ENCODE measurements at regions not wholly inside any gene's neighbourhood (a gene's known extent, or its start where the extent isn't known, plus 50 kb on each side); places are given as distances from the start of the nearest gene placed in this dataset.

DNA sequence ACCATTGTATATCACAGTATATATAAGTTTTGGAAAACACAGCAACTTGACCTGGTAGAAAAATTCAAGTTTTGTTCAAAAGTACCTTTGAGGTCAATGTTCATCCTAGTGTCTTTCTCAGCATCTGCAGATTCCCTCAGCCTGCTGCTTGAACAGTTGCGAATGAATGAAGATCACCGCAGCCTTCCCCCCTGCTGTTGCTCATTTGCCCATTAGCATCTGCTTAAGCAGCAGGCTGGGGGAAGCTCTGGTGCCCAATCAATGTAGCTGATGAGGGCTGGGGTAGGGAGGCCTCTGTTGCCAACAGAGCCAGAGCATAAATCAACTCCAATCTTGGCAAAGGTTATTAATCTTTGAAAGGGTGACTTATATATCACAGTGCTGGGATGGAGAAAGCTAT, 586.5 kb upstream of the PTPRD start:
- FAIRE-seq: no peak
- Histone ChIP-seq H3K4me1 (ENCODE audit: control insufficient read depth in 2 of 3, insufficient read depth in 2 of 3, low read depth in 1 of 3, low read length in 3 of 3) (no peaks in the 10 kb centered on the region), H3K27me3 (ENCODE audit: control insufficient read depth, insufficient read depth, low read length) (no peaks in the 10 kb centered on the region), H3K9me3 (ENCODE audit: control insufficient read depth in 2 of 3, insufficient read depth in 1 of 3, low read length in 3 of 3) (peaks cover 0 to under 1% (median 0%) of the 10 kb centered on the region in 3 donors), H3K36me3 (ENCODE audit: control insufficient read depth in 2 of 3, insufficient read depth in 3 of 3, low read length in 3 of 3) (no peaks in the 10 kb centered on the region), H3K9ac (ENCODE audit: low read length in 3 of 3) (no peak overlapping the region), H3K4me3 (ENCODE audit: low read length in 3 of 3) (no peak overlapping the region), H3K27ac (ENCODE audit: low read depth in 2 of 2, low read length in 2 of 2) (no peak overlapping the region)
- DNase-seq: no peak
- intact Hi-C loops (cut with DNase I): no loop called here
- TF ChIP-seq, protein P1, sequence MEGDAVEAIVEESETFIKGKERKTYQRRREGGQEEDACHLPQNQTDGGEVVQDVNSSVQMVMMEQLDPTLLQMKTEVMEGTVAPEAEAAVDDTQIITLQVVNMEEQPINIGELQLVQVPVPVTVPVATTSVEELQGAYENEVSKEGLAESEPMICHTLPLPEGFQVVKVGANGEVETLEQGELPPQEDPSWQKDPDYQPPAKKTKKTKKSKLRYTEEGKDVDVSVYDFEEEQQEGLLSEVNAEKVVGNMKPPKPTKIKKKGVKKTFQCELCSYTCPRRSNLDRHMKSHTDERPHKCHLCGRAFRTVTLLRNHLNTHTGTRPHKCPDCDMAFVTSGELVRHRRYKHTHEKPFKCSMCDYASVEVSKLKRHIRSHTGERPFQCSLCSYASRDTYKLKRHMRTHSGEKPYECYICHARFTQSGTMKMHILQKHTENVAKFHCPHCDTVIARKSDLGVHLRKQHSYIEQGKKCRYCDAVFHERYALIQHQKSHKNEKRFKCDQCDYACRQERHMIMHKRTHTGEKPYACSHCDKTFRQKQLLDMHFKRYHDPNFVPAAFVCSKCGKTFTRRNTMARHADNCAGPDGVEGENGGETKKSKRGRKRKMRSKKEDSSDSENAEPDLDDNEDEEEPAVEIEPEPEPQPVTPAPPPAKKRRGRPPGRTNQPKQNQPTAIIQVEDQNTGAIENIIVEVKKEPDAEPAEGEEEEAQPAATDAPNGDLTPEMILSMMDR (IDR thresholded peaks at IDR 0.05; ENCODE audit: borderline replicate concordance, extremely low read depth, insufficient read depth): no peak

DNA sequence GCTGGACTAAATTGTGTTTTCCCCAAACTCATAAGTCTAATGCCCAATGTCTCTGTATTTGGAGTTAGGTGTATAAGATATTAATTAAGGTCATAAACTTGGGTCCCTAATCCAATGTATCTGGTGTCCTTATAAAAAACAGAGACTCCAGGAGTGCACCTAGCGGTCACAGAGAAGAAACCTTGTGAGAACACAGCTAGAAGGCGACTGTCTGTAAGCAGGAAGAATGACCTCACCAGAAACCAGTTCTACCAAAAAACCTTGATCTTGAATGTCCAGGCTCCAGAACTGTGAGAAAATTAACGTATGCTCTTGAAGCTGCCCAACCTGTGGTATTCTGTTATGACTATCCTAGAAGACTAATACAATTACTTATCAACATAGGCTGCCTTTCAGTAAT, 591.7 kb upstream of the PTPRD start:
- Histone ChIP-seq H3K9ac (ENCODE audit: low read length in 3 of 3) (no peak overlapping the region), H3K36me3 (ENCODE audit: control insufficient read depth in 2 of 3, insufficient read depth in 3 of 3, low read length in 3 of 3) (no peaks in the 10 kb centered on the region), H3K27me3 (ENCODE audit: control insufficient read depth, insufficient read depth, low read length) (no peaks in the 10 kb centered on the region), H3K4me3 (ENCODE audit: low read length in 3 of 3) (no peak overlapping the region), H3K4me1 (ENCODE audit: control insufficient read depth in 2 of 3, insufficient read depth in 2 of 3, low read depth in 1 of 3, low read length in 3 of 3) (no peaks in the 10 kb centered on the region), H3K9me3 (ENCODE audit: control insufficient read depth in 2 of 3, insufficient read depth in 1 of 3, low read length in 3 of 3) (no peaks in the 10 kb centered on the region), H3K27ac (ENCODE audit: low read depth in 2 of 2, low read length in 2 of 2) (no peak overlapping the region)
- intact Hi-C loops (cut with DNase I): no loop called here
- no peak for DNase-seq
- TF ChIP-seq, protein P1 (IDR thresholded peaks at IDR 0.05; ENCODE audit: borderline replicate concordance, extremely low read depth, insufficient read depth): no peak
- no peak for FAIRE-seq

DNA sequence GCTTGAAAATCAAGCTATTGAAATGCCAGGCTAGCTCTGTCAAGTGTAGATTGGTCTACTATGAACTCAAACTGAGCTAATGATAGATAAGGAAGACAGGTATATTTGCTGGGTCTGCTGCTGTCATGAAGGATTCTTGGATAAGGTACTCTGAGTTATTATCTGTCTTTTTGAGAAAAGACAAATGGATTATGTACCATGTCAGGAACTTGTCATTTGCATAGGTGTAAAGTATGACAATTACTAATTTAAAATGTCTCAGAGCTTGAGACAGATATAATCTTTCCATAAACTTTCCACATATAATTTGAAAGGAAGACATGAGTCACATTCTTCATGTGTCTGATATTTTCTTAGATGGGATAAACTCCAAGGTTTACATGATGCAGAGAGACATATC, 594.1 kb upstream of the PTPRD start:
- no peak for FAIRE-seq
- Histone ChIP-seq H3K27me3 (ENCODE audit: control insufficient read depth, insufficient read depth, low read length) (no peaks in the 10 kb centered on the region), H3K9ac (ENCODE audit: low read length in 3 of 3) (no peak overlapping the region), H3K4me1 (ENCODE audit: control insufficient read depth in 2 of 3, insufficient read depth in 2 of 3, low read depth in 1 of 3, low read length in 3 of 3) (no peaks in the 10 kb centered on the region), H3K9me3 (ENCODE audit: control insufficient read depth in 2 of 3, insufficient read depth in 1 of 3, low read length in 3 of 3) (no peaks in the 10 kb centered on the region), H3K36me3 (ENCODE audit: control insufficient read depth in 2 of 3, insufficient read depth in 3 of 3, low read length in 3 of 3) (no peaks in the 10 kb centered on the region), H3K4me3 (ENCODE audit: low read length in 3 of 3) (no peak overlapping the region), H3K27ac (ENCODE audit: low read depth in 2 of 2, low read length in 2 of 2) (no peak overlapping the region)
- intact Hi-C loops (cut with DNase I): no loop called here
- TF ChIP-seq, protein P1 (IDR thresholded peaks at IDR 0.05; ENCODE audit: borderline replicate concordance, extremely low read depth, insufficient read depth): no peak
- no peak for DNase-seq

DNA sequence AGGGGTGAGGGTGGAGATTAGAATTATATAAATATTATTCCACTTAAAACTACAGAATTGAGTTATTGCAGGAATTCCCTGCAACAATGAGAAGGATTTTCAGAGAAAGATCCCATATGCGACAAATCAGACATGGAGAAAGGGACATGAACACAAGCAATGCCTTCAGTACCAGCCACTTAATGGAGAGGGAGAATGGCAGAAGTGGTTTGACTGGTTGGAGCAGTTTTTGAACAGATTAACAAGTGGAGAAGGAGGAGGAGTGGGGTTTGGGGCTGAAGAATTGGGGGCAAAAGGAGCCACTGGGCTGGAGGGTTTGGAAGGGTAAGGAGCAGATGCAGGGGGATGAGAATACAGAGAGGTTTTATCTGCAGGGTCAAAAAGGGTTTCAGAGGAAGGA, 620.9 kb upstream of the PTPRD start:
- Histone ChIP-seq H3K4me3 (ENCODE audit: low read length in 3 of 3) (no peak overlapping the region), H3K27ac (ENCODE audit: low read depth in 2 of 2, low read length in 2 of 2) (no peak overlapping the region), H3K9me3 (ENCODE audit: control insufficient read depth in 2 of 3, insufficient read depth in 1 of 3, low read length in 3 of 3) (no peaks in the 10 kb centered on the region), H3K27me3 (ENCODE audit: control insufficient read depth, insufficient read depth, low read length) (no peaks in the 10 kb centered on the region), H3K9ac (ENCODE audit: low read length in 3 of 3) (no peak overlapping the region), H3K36me3 (ENCODE audit: control insufficient read depth in 2 of 3, insufficient read depth in 3 of 3, low read length in 3 of 3) (no peaks in the 10 kb centered on the region), H3K4me1 (ENCODE audit: control insufficient read depth in 2 of 3, insufficient read depth in 2 of 3, low read depth in 1 of 3, low read length in 3 of 3) (no peaks in the 10 kb centered on the region)
- DNase-seq (peak in 2 of 5 donors; percentile 6 to 20), FAIRE-seq (no peak)
- TF ChIP-seq, protein P1 (IDR thresholded peaks at IDR 0.05; ENCODE audit: borderline replicate concordance, extremely low read depth, insufficient read depth): no peak
- intact Hi-C loops (cut with DNase I): no loop called here

Data from kidney (tissue), 13 donors.